ENCODE measurements at regions not wholly inside any gene's neighbourhood (a gene's known extent, or its start where the extent isn't known, plus 50 kb on each side); places are given as distances from the start of the nearest gene placed in this dataset.

DNA sequence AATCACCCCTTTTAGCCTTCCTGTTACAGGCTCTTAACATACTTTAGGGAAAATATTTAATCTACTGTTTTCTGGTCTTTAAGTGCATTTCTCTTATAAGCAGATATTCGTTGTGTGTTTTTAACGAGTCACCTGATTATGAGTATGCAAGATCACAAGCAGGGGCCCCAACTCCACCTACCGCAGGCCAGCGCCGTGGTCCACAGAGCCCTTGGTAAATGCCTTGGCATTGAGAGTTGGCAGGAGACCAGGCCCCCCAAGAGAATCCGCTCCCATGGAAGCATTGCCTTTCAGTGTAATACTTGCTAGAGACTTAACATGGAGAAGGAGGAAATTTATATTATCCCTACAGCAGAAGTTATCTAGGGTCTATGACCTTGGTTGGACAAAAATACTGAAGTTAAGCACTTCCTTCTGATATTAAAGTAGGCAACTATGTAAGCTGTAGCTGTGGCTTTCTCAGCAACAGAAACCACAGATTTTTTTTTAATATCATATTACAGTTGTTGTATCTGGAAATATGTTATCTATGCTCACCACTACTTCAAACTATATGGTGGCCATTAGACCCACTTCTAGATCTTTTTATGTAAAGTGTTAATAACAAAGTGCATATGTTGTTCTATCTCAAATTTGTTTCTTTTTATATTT is 241.8 kb upstream of the MGAT5 start:
- Histone ChIP-seq H3K27me3 (replicated peaks; ENCODE audit: control insufficient read depth, insufficient read depth, low read length) (peaks cover 7% of the 10 kb centered on the region), H3K9me3 (ENCODE audit: control insufficient read depth, low read length) (peaks cover 6% of the 10 kb centered on the region), H3K9ac (ENCODE audit: low read length) (no peak overlapping the region), H3K36me3 (ENCODE audit: control insufficient read depth, insufficient read depth, low read length, severe bottlenecking) (no peaks in the 10 kb centered on the region), H3K4me1 (ENCODE audit: control insufficient read depth, insufficient read depth, low read length) (no peaks in the 10 kb centered on the region), H3K4me3 (ENCODE audit: low read length) (no peak overlapping the region)
- peak; percentile 44 for DNase-seq (ENCODE audit: low read depth)

- H3K27me3 ChIP-seq (replicated peaks; ENCODE audit: control insufficient read depth, insufficient read depth, low read length), result peaks cover 3% of the 10 kb centered on the region
- H3K4me3 ChIP-seq (ENCODE audit: low read length), result no peak overlapping the region
- no peaks in the 10 kb centered on the region for H3K4me1 ChIP-seq (ENCODE audit: control insufficient read depth, insufficient read depth, low read length)
- H3K9me3 ChIP-seq (ENCODE audit: control insufficient read depth, low read length), result peaks cover 6% of the 10 kb centered on the region
- no peak overlapping the region for H3K9ac ChIP-seq (ENCODE audit: low read length)
- no peaks in the 10 kb centered on the region for H3K36me3 ChIP-seq (ENCODE audit: control insufficient read depth, insufficient read depth, low read length, severe bottlenecking)
- peak; percentile 82 for DNase-seq (ENCODE audit: low read depth)
Measured at GRCh38 chr2:134014196-134014960, 239.5 kb upstream of the MGAT5 start.

GRCh38 chr2:134019871-134020270 is 234.0 kb upstream of the MGAT5 start:
- Histone ChIP-seq H3K9me3 (ENCODE audit: control insufficient read depth, low read length) (no peaks in the 10 kb centered on the region), H3K27me3 (replicated peaks; ENCODE audit: control insufficient read depth, insufficient read depth, low read length) (no peaks in the 10 kb centered on the region), H3K4me3 (ENCODE audit: low read length) (no peak overlapping the region), H3K36me3 (ENCODE audit: control insufficient read depth, insufficient read depth, low read length, severe bottlenecking) (no peaks in the 10 kb centered on the region), H3K9ac (ENCODE audit: low read length) (no peak overlapping the region), H3K4me1 (ENCODE audit: control insufficient read depth, insufficient read depth, low read length) (no peaks in the 10 kb centered on the region)
- no peak for DNase-seq (ENCODE audit: low read depth)

DNA sequence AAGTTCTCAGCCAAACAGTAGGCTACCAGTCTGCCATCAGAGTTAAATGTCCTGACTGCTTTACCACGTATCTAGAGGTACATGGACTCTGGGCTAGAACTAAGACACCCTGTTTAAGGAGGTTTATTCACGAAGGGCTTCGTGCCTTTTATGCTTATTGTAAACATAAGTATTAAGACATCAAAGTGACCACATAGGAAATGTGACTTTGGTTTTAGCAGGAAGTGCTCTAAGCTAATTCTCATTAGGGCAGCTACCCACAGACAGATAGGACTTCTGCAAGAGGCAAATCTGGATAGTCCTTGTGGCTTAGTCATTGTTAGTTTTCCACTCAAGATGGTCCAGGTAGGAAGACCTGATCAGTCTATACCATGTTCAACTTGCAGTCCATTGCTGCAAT is 233.3 kb upstream of the MGAT5 start:
- Histone ChIP-seq H3K27me3 (replicated peaks; ENCODE audit: control insufficient read depth, insufficient read depth, low read length) (no peaks in the 10 kb centered on the region), H3K9ac (ENCODE audit: low read length) (no peak overlapping the region), H3K9me3 (ENCODE audit: control insufficient read depth, low read length) (no peaks in the 10 kb centered on the region), H3K4me3 (ENCODE audit: low read length) (no peak overlapping the region), H3K4me1 (ENCODE audit: control insufficient read depth, insufficient read depth, low read length) (no peaks in the 10 kb centered on the region), H3K36me3 (ENCODE audit: control insufficient read depth, insufficient read depth, low read length, severe bottlenecking) (no peaks in the 10 kb centered on the region)
- DNase-seq (ENCODE audit: low read depth), result no peak

DNA sequence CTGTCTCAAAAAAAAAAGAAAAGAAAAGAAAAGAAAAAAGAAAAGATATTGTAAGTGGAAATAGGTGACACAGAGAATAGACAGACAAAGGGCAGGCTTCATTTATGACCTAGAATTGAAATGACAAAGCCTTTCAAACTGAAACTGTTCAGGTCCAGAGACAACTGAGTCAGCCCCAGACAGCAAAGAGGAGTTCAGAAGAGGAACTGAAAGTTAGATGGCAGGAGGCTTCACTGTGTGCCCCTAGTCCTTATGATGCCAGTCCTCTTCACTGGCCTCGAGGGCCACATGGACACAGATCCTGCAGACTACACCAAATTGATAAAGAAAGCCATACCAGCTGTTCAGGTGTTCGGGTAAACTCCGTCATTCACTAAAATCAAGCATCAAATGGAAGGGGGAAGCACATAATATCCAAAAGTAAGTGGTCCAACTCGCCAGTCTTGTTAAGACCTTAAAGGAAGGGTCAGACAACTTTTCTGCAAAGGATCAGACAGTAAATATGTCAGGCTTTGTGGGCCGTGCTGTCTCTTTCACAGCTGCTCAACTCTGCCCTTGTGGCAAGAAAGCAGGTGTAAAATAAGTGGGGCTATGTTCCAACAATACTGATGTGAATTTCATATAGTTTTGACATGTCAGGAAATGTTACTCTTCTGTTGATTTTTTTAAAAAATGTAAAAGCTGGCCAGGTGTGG is 231.9 kb upstream of the MGAT5 start:
- no peak for DNase-seq (ENCODE audit: low read depth)
- Histone ChIP-seq H3K4me3 (ENCODE audit: low read length) (no peak overlapping the region), H3K9ac (ENCODE audit: low read length) (no peak overlapping the region), H3K9me3 (ENCODE audit: control insufficient read depth, low read length) (no peaks in the 10 kb centered on the region), H3K27me3 (replicated peaks; ENCODE audit: control insufficient read depth, insufficient read depth, low read length) (peaks cover 7% of the 10 kb centered on the region), H3K36me3 (ENCODE audit: control insufficient read depth, insufficient read depth, low read length, severe bottlenecking) (no peaks in the 10 kb centered on the region), H3K4me1 (ENCODE audit: control insufficient read depth, insufficient read depth, low read length) (no peaks in the 10 kb centered on the region)

GRCh38 chr2:134023854-134024253 is 230.0 kb upstream of the MGAT5 start:
- Histone ChIP-seq H3K4me3 (ENCODE audit: low read length) (no peak overlapping the region), H3K36me3 (ENCODE audit: control insufficient read depth, insufficient read depth, low read length, severe bottlenecking) (no peaks in the 10 kb centered on the region), H3K9ac (ENCODE audit: low read length) (no peak overlapping the region), H3K9me3 (ENCODE audit: control insufficient read depth, low read length) (no peaks in the 10 kb centered on the region), H3K27me3 (replicated peaks; ENCODE audit: control insufficient read depth, insufficient read depth, low read length) (peaks cover 16% of the 10 kb centered on the region), H3K4me1 (ENCODE audit: control insufficient read depth, insufficient read depth, low read length) (no peaks in the 10 kb centered on the region)
- DNase-seq (ENCODE audit: low read depth), result no peak

GRCh38 chr2:134027980-134028379 is 225.9 kb upstream of the MGAT5 start:
- no peak for DNase-seq (ENCODE audit: low read depth)
- Histone ChIP-seq H3K27me3 (replicated peaks; ENCODE audit: control insufficient read depth, insufficient read depth, low read length) (peaks cover 30% of the 10 kb centered on the region), H3K4me3 (ENCODE audit: low read length) (peak overlapping the region; percentile 62), H3K9me3 (ENCODE audit: control insufficient read depth, low read length) (no peaks in the 10 kb centered on the region), H3K4me1 (ENCODE audit: control insufficient read depth, insufficient read depth, low read length) (peaks cover 5% of the 10 kb centered on the region), H3K9ac (ENCODE audit: low read length) (peak overlapping the region; percentile 13), H3K36me3 (ENCODE audit: control insufficient read depth, insufficient read depth, low read length, severe bottlenecking) (no peaks in the 10 kb centered on the region)

- Histone ChIP-seq H3K4me3 (ENCODE audit: low read length) (no peak overlapping the region), H3K9me3 (ENCODE audit: control insufficient read depth, low read length) (no peaks in the 10 kb centered on the region), H3K36me3 (ENCODE audit: control insufficient read depth, insufficient read depth, low read length, severe bottlenecking) (no peaks in the 10 kb centered on the region), H3K9ac (ENCODE audit: low read length) (no peak overlapping the region), H3K27me3 (replicated peaks; ENCODE audit: control insufficient read depth, insufficient read depth, low read length) (peaks cover 30% of the 10 kb centered on the region), H3K4me1 (ENCODE audit: control insufficient read depth, insufficient read depth, low read length) (peaks cover 5% of the 10 kb centered on the region)
- DNase-seq (ENCODE audit: low read depth), result no peak
Measured at GRCh38 chr2:134029418-134029817, 224.5 kb upstream of the MGAT5 start.

GRCh38 chr2:134031539-134031938 is 222.3 kb upstream of the MGAT5 start:
- H3K4me1 ChIP-seq (ENCODE audit: control insufficient read depth, insufficient read depth, low read length), result peaks cover 5% of the 10 kb centered on the region
- H3K36me3 ChIP-seq (ENCODE audit: control insufficient read depth, insufficient read depth, low read length, severe bottlenecking), result no peaks in the 10 kb centered on the region
- no peak for DNase-seq (ENCODE audit: low read depth)
- no peak overlapping the region for H3K9ac ChIP-seq (ENCODE audit: low read length)
- peaks cover 34% of the 10 kb centered on the region for H3K27me3 ChIP-seq (replicated peaks; ENCODE audit: control insufficient read depth, insufficient read depth, low read length)
- H3K4me3 ChIP-seq (ENCODE audit: low read length), result no peak overlapping the region
- H3K9me3 ChIP-seq (ENCODE audit: control insufficient read depth, low read length), result no peaks in the 10 kb centered on the region

- Histone ChIP-seq H3K9me3 (ENCODE audit: control insufficient read depth, low read length) (no peaks in the 10 kb centered on the region), H3K27me3 (replicated peaks; ENCODE audit: control insufficient read depth, insufficient read depth, low read length) (peaks cover 17% of the 10 kb centered on the region), H3K9ac (ENCODE audit: low read length) (no peak overlapping the region), H3K36me3 (ENCODE audit: control insufficient read depth, insufficient read depth, low read length, severe bottlenecking) (no peaks in the 10 kb centered on the region), H3K4me3 (ENCODE audit: low read length) (no peak overlapping the region), H3K4me1 (ENCODE audit: control insufficient read depth, insufficient read depth, low read length) (no peaks in the 10 kb centered on the region)
- DNase-seq (ENCODE audit: low read depth), result no peak
Measured at GRCh38 chr2:134035605-134036370, 218.1 kb upstream of the MGAT5 start.

Measured in adipocyte (in vitro differentiated cells).